ENCODE measurements at regions not wholly inside any gene's neighbourhood (a gene's known extent, or its start where the extent isn't known, plus 50 kb on each side); places are given as distances from the start of the nearest gene placed in this dataset.

DNA sequence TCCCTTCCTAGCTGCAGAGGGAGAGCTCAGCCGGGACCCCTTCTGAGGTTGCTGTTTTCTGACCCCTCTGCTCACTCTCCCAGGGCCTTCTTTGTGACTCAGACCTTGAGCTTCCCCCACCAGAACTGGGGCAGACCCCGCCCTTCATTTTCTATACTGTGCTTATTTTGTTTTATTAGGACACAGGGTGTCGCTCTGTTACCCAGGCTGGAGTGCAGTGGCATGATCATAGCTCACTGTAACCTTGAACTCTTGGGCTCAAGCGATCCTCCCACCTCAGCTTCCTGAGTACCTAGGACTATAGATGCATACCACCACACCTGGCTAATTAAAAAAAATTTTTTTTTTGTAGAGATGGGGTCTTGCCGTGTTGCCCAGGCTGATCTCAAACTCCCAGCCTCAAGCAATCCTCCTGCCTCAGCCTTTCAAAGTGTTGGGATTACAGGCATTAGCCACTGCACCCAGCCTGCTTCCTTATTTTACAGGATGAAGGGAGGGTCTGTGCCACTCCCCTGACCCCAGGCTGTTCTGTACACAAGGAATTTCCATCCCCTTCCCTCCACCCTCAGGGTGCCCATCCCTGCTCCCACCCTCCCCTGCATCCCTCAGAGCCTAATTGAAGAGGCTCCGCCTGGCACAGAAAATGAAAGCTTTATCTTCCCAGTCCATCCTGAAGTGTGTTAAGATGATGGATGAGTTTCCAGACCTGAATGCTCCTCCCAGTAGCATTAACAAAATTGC is 195.2 kb upstream of the POU3F1 start:
- no peaks in the 10 kb centered on the region for H3K36me3 ChIP-seq (ENCODE audit: insufficient read depth, low read length)
- H3K9me3 ChIP-seq (ENCODE audit: control insufficient read depth, insufficient read depth, low read length), result no peaks in the 10 kb centered on the region
- H3K9ac ChIP-seq (ENCODE audit: low read depth, low read length), result no peak overlapping the region
- H3K4me1 ChIP-seq (ENCODE audit: insufficient read depth, low read length), result peaks cover 31% of the 10 kb centered on the region

DNA sequence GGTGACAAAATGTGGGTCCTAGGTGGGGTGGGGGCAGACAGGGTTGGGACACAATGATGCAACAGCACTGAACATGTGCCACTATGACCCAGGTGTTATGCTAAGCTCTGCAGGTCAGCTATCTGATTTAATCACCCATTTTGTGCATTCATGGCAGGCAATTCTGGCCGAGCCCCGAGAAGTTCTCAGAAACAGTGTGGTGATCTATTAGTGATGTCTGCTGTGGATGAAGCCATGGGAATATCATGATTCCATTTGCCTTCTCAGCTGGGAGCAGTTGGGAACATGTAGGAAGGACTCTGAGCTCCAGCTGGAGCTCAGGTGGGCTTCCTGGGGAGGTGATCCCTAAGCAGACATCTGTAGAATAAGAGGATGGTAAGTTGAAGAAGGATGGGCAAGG is 194.0 kb upstream of the POU3F1 start:
- Histone ChIP-seq H3K9me3 (ENCODE audit: control insufficient read depth, insufficient read depth, low read length) (no peaks in the 10 kb centered on the region), H3K9ac (ENCODE audit: low read depth, low read length) (no peak overlapping the region), H3K4me1 (ENCODE audit: insufficient read depth, low read length) (peaks cover 29% of the 10 kb centered on the region), H3K36me3 (ENCODE audit: insufficient read depth, low read length) (no peaks in the 10 kb centered on the region)

- Histone ChIP-seq H3K9me3 (ENCODE audit: control insufficient read depth, insufficient read depth, low read length) (no peaks in the 10 kb centered on the region), H3K4me1 (ENCODE audit: insufficient read depth, low read length) (peaks cover 21% of the 10 kb centered on the region), H3K36me3 (ENCODE audit: insufficient read depth, low read length) (no peaks in the 10 kb centered on the region), H3K9ac (ENCODE audit: low read depth, low read length) (no peak overlapping the region)
These were observed 192.8 kb upstream of the POU3F1 start for GRCh38 chr1:38239258-38239835.

GRCh38 chr1:38238294-38238693 is 191.7 kb upstream of the POU3F1 start:
- no peaks in the 10 kb centered on the region for H3K9me3 ChIP-seq (ENCODE audit: control insufficient read depth, insufficient read depth, low read length)
- H3K9ac ChIP-seq (ENCODE audit: low read depth, low read length), result no peak overlapping the region
- H3K4me1 ChIP-seq (ENCODE audit: insufficient read depth, low read length), result peaks cover 11% of the 10 kb centered on the region
- H3K36me3 ChIP-seq (ENCODE audit: insufficient read depth, low read length), result no peaks in the 10 kb centered on the region

- H3K4me1 ChIP-seq (ENCODE audit: insufficient read depth, low read length), result no peaks in the 10 kb centered on the region
- no peaks in the 10 kb centered on the region for H3K36me3 ChIP-seq (ENCODE audit: insufficient read depth, low read length)
- no peaks in the 10 kb centered on the region; the same call in 1 of the 2 replicates for H3K9me3 ChIP-seq (ENCODE audit: control insufficient read depth, insufficient read depth, low read length)
- H3K9ac ChIP-seq (ENCODE audit: low read depth, low read length), result no peak overlapping the region
These were observed 189.1 kb upstream of the POU3F1 start for GRCh38 chr1:38235705-38236104.

GRCh38 chr1:38231941-38232340 is 185.3 kb upstream of the POU3F1 start:
- Histone ChIP-seq H3K36me3 (ENCODE audit: insufficient read depth, low read length) (no peaks in the 10 kb centered on the region; the same call in 1 of the 2 replicates), H3K4me1 (ENCODE audit: insufficient read depth, low read length) (no peaks in the 10 kb centered on the region), H3K9me3 (ENCODE audit: control insufficient read depth, insufficient read depth, low read length) (peaks cover 9% of the 10 kb centered on the region), H3K9ac (ENCODE audit: low read depth, low read length) (no peak overlapping the region)

DNA sequence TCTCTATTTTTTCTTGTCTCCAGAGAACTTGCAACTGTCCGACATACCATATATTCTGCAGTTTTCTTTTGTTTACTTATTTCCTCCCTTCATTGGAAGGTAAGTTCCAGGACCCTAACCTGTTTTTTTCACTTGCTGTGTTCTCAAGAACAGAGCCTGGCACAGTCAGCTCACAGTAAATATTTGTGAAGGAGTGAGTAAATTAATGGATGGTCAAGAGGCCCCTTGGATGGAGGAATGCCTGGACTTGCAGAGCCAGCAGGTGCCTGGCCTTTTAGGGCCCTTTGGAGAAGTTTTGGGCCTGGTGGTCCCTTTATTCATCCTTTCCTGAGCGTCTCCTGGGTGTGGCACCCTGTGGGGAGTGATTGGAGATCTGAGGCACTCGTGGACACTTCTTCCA is 182.1 kb upstream of the POU3F1 start:
- H3K9me3 ChIP-seq (ENCODE audit: control insufficient read depth, insufficient read depth, low read length), result peaks cover 9% of the 10 kb centered on the region

DNA sequence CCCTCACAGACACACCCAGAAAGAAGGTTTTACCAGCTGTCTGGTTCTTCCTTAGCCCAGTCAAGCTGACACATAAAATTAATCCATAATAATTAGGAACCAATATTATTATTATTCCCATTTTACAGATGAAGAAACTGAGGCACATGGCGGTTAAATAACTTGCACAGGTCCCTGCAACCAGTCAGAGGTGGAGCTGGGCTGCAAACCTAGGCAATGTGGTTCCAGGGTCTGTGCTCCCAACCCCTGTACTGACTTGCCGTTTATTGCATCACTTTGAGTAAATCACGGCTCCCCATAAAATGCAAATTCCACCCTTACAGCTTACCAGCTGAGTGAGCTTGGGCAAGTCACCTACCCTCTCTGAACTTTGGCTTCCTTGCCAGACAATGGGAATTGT is 179.2 kb upstream of the POU3F1 start:
- Histone ChIP-seq H3K9me3 (ENCODE audit: control insufficient read depth, insufficient read depth, low read length) (peaks cover 9% of the 10 kb centered on the region), H3K4me1 (ENCODE audit: insufficient read depth, low read length) (peaks cover 15% of the 10 kb centered on the region; the same call in 1 of the 2 replicates), H3K36me3 (ENCODE audit: insufficient read depth, low read length) (no peaks in the 10 kb centered on the region; the same call in 1 of the 2 replicates), H3K9ac (ENCODE audit: low read depth, low read length) (no peak overlapping the region)

More for the DNA sequence above, 182.1 kb upstream of the POU3F1 start:
- Histone ChIP-seq H3K36me3 (ENCODE audit: insufficient read depth, low read length) (no peaks in the 10 kb centered on the region; the same call in 1 of the 2 replicates), H3K9ac (ENCODE audit: low read depth, low read length) (no peak overlapping the region), H3K4me1 (ENCODE audit: insufficient read depth, low read length) (no peaks in the 10 kb centered on the region)

DNA sequence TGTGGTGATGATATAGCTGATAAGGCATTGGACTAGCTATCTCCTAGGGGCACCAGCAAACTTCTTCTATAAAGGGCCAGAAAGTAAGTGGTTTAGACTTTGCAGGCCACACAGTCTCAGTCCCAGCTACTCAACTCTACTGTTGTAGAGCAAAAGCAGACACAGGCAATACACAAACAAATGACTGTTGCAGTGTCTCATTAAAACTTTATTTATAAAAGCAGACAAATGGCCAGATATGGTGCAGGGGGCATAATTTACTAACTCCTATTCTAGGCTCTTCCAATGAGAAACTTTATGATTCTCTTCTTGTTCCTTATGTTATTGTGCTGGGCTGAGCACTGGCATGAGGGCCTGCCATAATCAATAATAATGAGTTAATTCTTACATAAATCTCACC is 176.8 kb upstream of the POU3F1 start:
- H3K4me1 ChIP-seq (ENCODE audit: insufficient read depth, low read length), result peaks cover 19% of the 10 kb centered on the region; the same call in 1 of the 2 replicates
- no peaks in the 10 kb centered on the region for H3K36me3 ChIP-seq (ENCODE audit: insufficient read depth, low read length)
- no peak overlapping the region for H3K9ac ChIP-seq (ENCODE audit: low read depth, low read length)
- H3K9me3 ChIP-seq (ENCODE audit: control insufficient read depth, insufficient read depth, low read length), result no peaks in the 10 kb centered on the region

DNA sequence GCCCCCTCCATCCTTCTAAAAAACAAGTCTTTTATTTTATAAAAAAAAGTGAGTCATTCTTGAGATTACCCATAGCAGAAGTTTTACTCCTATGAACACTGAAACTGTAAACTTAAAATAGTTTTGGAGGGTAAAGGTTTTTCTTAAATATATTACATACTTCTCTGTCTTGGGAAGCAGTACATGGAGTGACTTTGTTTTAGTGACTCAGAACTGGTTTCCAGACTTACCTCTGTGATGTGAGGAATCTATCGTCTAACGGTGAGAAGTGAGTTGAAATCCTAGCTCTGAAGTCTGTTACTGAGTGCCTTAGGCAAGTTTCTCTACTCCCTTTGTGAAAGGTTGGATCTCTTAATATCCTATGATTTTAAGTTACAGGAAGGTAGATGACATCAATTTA is 176.3 kb upstream of the POU3F1 start:
- Histone ChIP-seq H3K4me1 (ENCODE audit: insufficient read depth, low read length) (peaks cover 19% of the 10 kb centered on the region; the same call in 1 of the 2 replicates), H3K36me3 (ENCODE audit: insufficient read depth, low read length) (no peaks in the 10 kb centered on the region), H3K9ac (ENCODE audit: low read depth, low read length) (no peak overlapping the region), H3K9me3 (ENCODE audit: control insufficient read depth, insufficient read depth, low read length) (no peaks in the 10 kb centered on the region)

- Histone ChIP-seq H3K36me3 (ENCODE audit: insufficient read depth, low read length) (no peaks in the 10 kb centered on the region), H3K9me3 (ENCODE audit: control insufficient read depth, insufficient read depth, low read length) (no peaks in the 10 kb centered on the region), H3K4me1 (ENCODE audit: insufficient read depth, low read length) (peaks cover 19% of the 10 kb centered on the region; the same call in 1 of the 2 replicates), H3K9ac (ENCODE audit: low read depth, low read length) (no peak overlapping the region)
These were observed 174.5 kb upstream of the POU3F1 start for GRCh38 chr1:38221006-38221649.

DNA sequence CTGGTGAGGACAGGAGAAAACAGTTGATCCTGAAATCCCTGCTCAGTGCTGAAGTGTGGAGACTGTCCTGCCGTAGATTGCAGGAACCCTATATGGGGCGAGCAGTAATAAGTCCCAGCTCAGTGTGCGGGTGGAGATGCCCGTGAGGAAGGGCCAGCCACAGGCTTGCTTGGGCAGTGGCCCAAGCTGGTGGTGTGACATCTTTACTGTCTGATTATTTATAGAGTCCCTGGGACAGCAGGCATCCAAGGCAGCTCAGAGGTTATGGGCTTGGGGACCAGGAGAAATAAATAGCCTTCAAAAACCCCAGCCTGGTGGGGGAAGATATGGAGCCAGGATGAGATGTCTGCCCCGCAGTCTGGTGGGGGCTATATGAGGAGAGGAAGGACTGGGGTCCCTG is 170.7 kb upstream of the POU3F1 start:
- H3K36me3 ChIP-seq (ENCODE audit: insufficient read depth, low read length), result no peaks in the 10 kb centered on the region
- H3K9ac ChIP-seq (ENCODE audit: low read depth, low read length), result no peak overlapping the region
- no peaks in the 10 kb centered on the region for H3K9me3 ChIP-seq (ENCODE audit: control insufficient read depth, insufficient read depth, low read length)
- H3K4me1 ChIP-seq (ENCODE audit: insufficient read depth, low read length), result peaks cover 16% of the 10 kb centered on the region; the same call in 1 of the 2 replicates

- Histone ChIP-seq H3K9me3 (ENCODE audit: control insufficient read depth, insufficient read depth, low read length) (no peaks in the 10 kb centered on the region), H3K9ac (ENCODE audit: low read depth, low read length) (no peak overlapping the region), H3K36me3 (ENCODE audit: insufficient read depth, low read length) (no peaks in the 10 kb centered on the region), H3K4me1 (ENCODE audit: insufficient read depth, low read length) (no peaks in the 10 kb centered on the region)
These were observed 167.2 kb upstream of the POU3F1 start for GRCh38 chr1:38213646-38214434.

GRCh38 chr1:38210895-38211177 is 164.2 kb upstream of the POU3F1 start:
- Histone ChIP-seq H3K9me3 (ENCODE audit: control insufficient read depth, insufficient read depth, low read length) (no peaks in the 10 kb centered on the region), H3K4me1 (ENCODE audit: insufficient read depth, low read length) (no peaks in the 10 kb centered on the region), H3K9ac (ENCODE audit: low read depth, low read length) (no peak overlapping the region), H3K36me3 (ENCODE audit: insufficient read depth, low read length) (no peaks in the 10 kb centered on the region)

Measured in ES-I3 (cell line).